ENCODE measurements at regions not wholly inside any gene's neighbourhood (a gene's known extent, or its start where the extent isn't known, plus 50 kb on each side); places are given as distances from the start of the nearest gene placed in this dataset.

GRCh38 chr3:72342450-72342849, 505.8 kb downstream of the SHQ1 start:
- no peak overlapping the region for H3K9ac ChIP-seq (ENCODE audit: low read length)
- H3K27me3 ChIP-seq (ENCODE audit: low read length), result no peaks in the 10 kb centered on the region
- H3K4me3 ChIP-seq (ENCODE audit: low read length), result no peak overlapping the region
- H3K9me2 ChIP-seq (replicated peaks; ENCODE audit: insufficient read depth, low read length), result no peaks in the 10 kb centered on the region
- H3K4me2 ChIP-seq (ENCODE audit: low read depth, low read length, poor library complexity, severe bottlenecking), result no peak overlapping the region
- H4K20me1 ChIP-seq (ENCODE audit: insufficient read depth, low read depth, low read length), result no peaks in the 10 kb centered on the region
- no peaks in the 10 kb centered on the region for H3K79me2 ChIP-seq (ENCODE audit: low read length)
- no peak for DNase-seq
- H3K9me3 ChIP-seq (ENCODE audit: low read length), result no peaks in the 10 kb centered on the region
- no peak overlapping the region for H3K27ac ChIP-seq (ENCODE audit: low read length)
- H2AFZ ChIP-seq (ENCODE audit: low read length), result no peak overlapping the region
- no peaks in the 10 kb centered on the region for H3K36me3 ChIP-seq (ENCODE audit: insufficient read depth, low read length)
- no peaks in the 10 kb centered on the region for H3K4me1 ChIP-seq (ENCODE audit: low read length)

- H4K20me1 ChIP-seq (ENCODE audit: insufficient read depth, low read depth, low read length), result no peaks in the 10 kb centered on the region
Measured at GRCh38 chr3:72341920-72342319, 506.3 kb downstream of the SHQ1 start.

GRCh38 chr3:72341380-72341770, 506.9 kb downstream of the SHQ1 start:
- Histone ChIP-seq H3K9me2 (replicated peaks; ENCODE audit: insufficient read depth, low read length) (no peaks in the 10 kb centered on the region), H3K4me3 (ENCODE audit: low read length) (no peak overlapping the region), H3K9ac (ENCODE audit: low read length) (no peak overlapping the region), H3K79me2 (ENCODE audit: low read length) (no peaks in the 10 kb centered on the region), H3K27ac (ENCODE audit: low read length) (no peak overlapping the region), H2AFZ (ENCODE audit: low read length) (no peak overlapping the region), H3K36me3 (ENCODE audit: insufficient read depth, low read length) (no peaks in the 10 kb centered on the region), H3K4me1 (ENCODE audit: low read length) (no peaks in the 10 kb centered on the region), H3K4me2 (ENCODE audit: low read depth, low read length, poor library complexity, severe bottlenecking) (no peak overlapping the region), H3K9me3 (ENCODE audit: low read length) (no peaks in the 10 kb centered on the region), H3K27me3 (ENCODE audit: low read length) (no peaks in the 10 kb centered on the region), H4K20me1 (ENCODE audit: insufficient read depth, low read depth, low read length) (no peaks in the 10 kb centered on the region)
- DNase-seq, result no peak

More at GRCh38 chr3:72341920-72342319, 506.3 kb downstream of the SHQ1 start:
- no peaks in the 10 kb centered on the region for H3K4me1 ChIP-seq (ENCODE audit: low read length)
- H3K27ac ChIP-seq (ENCODE audit: low read length), result no peak overlapping the region
- H3K9me3 ChIP-seq (ENCODE audit: low read length), result no peaks in the 10 kb centered on the region
- no peaks in the 10 kb centered on the region for H3K79me2 ChIP-seq (ENCODE audit: low read length)
- H3K9me2 ChIP-seq (replicated peaks; ENCODE audit: insufficient read depth, low read length), result no peaks in the 10 kb centered on the region
- no peaks in the 10 kb centered on the region for H3K27me3 ChIP-seq (ENCODE audit: low read length)
- H3K36me3 ChIP-seq (ENCODE audit: insufficient read depth, low read length), result no peaks in the 10 kb centered on the region
- no peak overlapping the region for H2AFZ ChIP-seq (ENCODE audit: low read length)
- no peak overlapping the region for H3K9ac ChIP-seq (ENCODE audit: low read length)
- H3K4me2 ChIP-seq (ENCODE audit: low read depth, low read length, poor library complexity, severe bottlenecking), result no peak overlapping the region
- no peak for DNase-seq
- H3K4me3 ChIP-seq (ENCODE audit: low read length), result no peak overlapping the region

- no peak overlapping the region for H2AFZ ChIP-seq (ENCODE audit: low read length)
- no peak overlapping the region for H3K4me3 ChIP-seq (ENCODE audit: low read length)
- H4K20me1 ChIP-seq (ENCODE audit: insufficient read depth, low read depth, low read length), result no peaks in the 10 kb centered on the region
- DNase-seq, result no peak
- no peaks in the 10 kb centered on the region for H3K9me2 ChIP-seq (replicated peaks; ENCODE audit: insufficient read depth, low read length)
- no peaks in the 10 kb centered on the region for H3K79me2 ChIP-seq (ENCODE audit: low read length)
- no peaks in the 10 kb centered on the region for H3K9me3 ChIP-seq (ENCODE audit: low read length)
- no peak overlapping the region for H3K4me2 ChIP-seq (ENCODE audit: low read depth, low read length, poor library complexity, severe bottlenecking)
- H3K9ac ChIP-seq (ENCODE audit: low read length), result no peak overlapping the region
- no peaks in the 10 kb centered on the region for H3K36me3 ChIP-seq (ENCODE audit: insufficient read depth, low read length)
- H3K4me1 ChIP-seq (ENCODE audit: low read length), result no peaks in the 10 kb centered on the region
- H3K27ac ChIP-seq (ENCODE audit: low read length), result no peak overlapping the region
- no peaks in the 10 kb centered on the region for H3K27me3 ChIP-seq (ENCODE audit: low read length)
Measured at GRCh38 chr3:72340476-72341379, 507.5 kb downstream of the SHQ1 start.

GRCh38 chr3:72340056-72340455, 508.2 kb downstream of the SHQ1 start:
- no peak for DNase-seq
- Histone ChIP-seq H3K4me1 (ENCODE audit: low read length) (no peaks in the 10 kb centered on the region), H4K20me1 (ENCODE audit: insufficient read depth, low read depth, low read length) (no peaks in the 10 kb centered on the region), H3K9me3 (ENCODE audit: low read length) (no peaks in the 10 kb centered on the region), H3K9me2 (replicated peaks; ENCODE audit: insufficient read depth, low read length) (no peaks in the 10 kb centered on the region), H3K9ac (ENCODE audit: low read length) (no peak overlapping the region), H3K36me3 (ENCODE audit: insufficient read depth, low read length) (no peaks in the 10 kb centered on the region), H3K4me2 (ENCODE audit: low read depth, low read length, poor library complexity, severe bottlenecking) (no peak overlapping the region), H3K4me3 (ENCODE audit: low read length) (no peak overlapping the region), H3K79me2 (ENCODE audit: low read length) (no peaks in the 10 kb centered on the region), H3K27ac (ENCODE audit: low read length) (no peak overlapping the region), H2AFZ (ENCODE audit: low read length) (no peak overlapping the region), H3K27me3 (ENCODE audit: low read length) (no peaks in the 10 kb centered on the region)

- no peaks in the 10 kb centered on the region for H3K27me3 ChIP-seq (ENCODE audit: low read length)
- no peaks in the 10 kb centered on the region for H3K9me2 ChIP-seq (replicated peaks; ENCODE audit: insufficient read depth, low read length)
- no peak overlapping the region for H3K4me3 ChIP-seq (ENCODE audit: low read length)
- no peaks in the 10 kb centered on the region for H3K79me2 ChIP-seq (ENCODE audit: low read length)
- no peak overlapping the region for H3K27ac ChIP-seq (ENCODE audit: low read length)
- no peak overlapping the region for H2AFZ ChIP-seq (ENCODE audit: low read length)
- H3K36me3 ChIP-seq (ENCODE audit: insufficient read depth, low read length), result no peaks in the 10 kb centered on the region
- no peaks in the 10 kb centered on the region for H3K4me1 ChIP-seq (ENCODE audit: low read length)
- no peaks in the 10 kb centered on the region for H4K20me1 ChIP-seq (ENCODE audit: insufficient read depth, low read depth, low read length)
- no peak overlapping the region for H3K4me2 ChIP-seq (ENCODE audit: low read depth, low read length, poor library complexity, severe bottlenecking)
- no peak overlapping the region for H3K9ac ChIP-seq (ENCODE audit: low read length)
- no peak for DNase-seq
- no peaks in the 10 kb centered on the region for H3K9me3 ChIP-seq (ENCODE audit: low read length)
Measured at GRCh38 chr3:72339670-72340030, 508.6 kb downstream of the SHQ1 start.

GRCh38 chr3:72338942-72339669, 509.1 kb downstream of the SHQ1 start:
- H3K4me2 ChIP-seq (ENCODE audit: low read depth, low read length, poor library complexity, severe bottlenecking), result no peak overlapping the region
- H3K4me1 ChIP-seq (ENCODE audit: low read length), result no peaks in the 10 kb centered on the region
- no peaks in the 10 kb centered on the region for H3K36me3 ChIP-seq (ENCODE audit: insufficient read depth, low read length)
- no peaks in the 10 kb centered on the region for H3K9me2 ChIP-seq (replicated peaks; ENCODE audit: insufficient read depth, low read length)
- no peak overlapping the region for H3K27ac ChIP-seq (ENCODE audit: low read length)
- no peak overlapping the region for H3K9ac ChIP-seq (ENCODE audit: low read length)
- H3K4me3 ChIP-seq (ENCODE audit: low read length), result no peak overlapping the region
- H4K20me1 ChIP-seq (ENCODE audit: insufficient read depth, low read depth, low read length), result no peaks in the 10 kb centered on the region
- H2AFZ ChIP-seq (ENCODE audit: low read length), result no peak overlapping the region
- H3K27me3 ChIP-seq (ENCODE audit: low read length), result no peaks in the 10 kb centered on the region
- no peaks in the 10 kb centered on the region for H3K9me3 ChIP-seq (ENCODE audit: low read length)
- DNase-seq, result no peak
- H3K79me2 ChIP-seq (ENCODE audit: low read length), result no peaks in the 10 kb centered on the region

- Histone ChIP-seq H4K20me1 (ENCODE audit: insufficient read depth, low read depth, low read length) (no peaks in the 10 kb centered on the region), H3K9me3 (ENCODE audit: low read length) (no peaks in the 10 kb centered on the region), H3K27ac (ENCODE audit: low read length) (no peak overlapping the region), H3K4me2 (ENCODE audit: low read depth, low read length, poor library complexity, severe bottlenecking) (no peak overlapping the region), H3K27me3 (ENCODE audit: low read length) (no peaks in the 10 kb centered on the region), H2AFZ (ENCODE audit: low read length) (no peak overlapping the region), H3K4me3 (ENCODE audit: low read length) (no peak overlapping the region), H3K9ac (ENCODE audit: low read length) (no peak overlapping the region), H3K36me3 (ENCODE audit: insufficient read depth, low read length) (no peaks in the 10 kb centered on the region), H3K79me2 (ENCODE audit: low read length) (no peaks in the 10 kb centered on the region), H3K4me1 (ENCODE audit: low read length) (no peaks in the 10 kb centered on the region), H3K9me2 (replicated peaks; ENCODE audit: insufficient read depth, low read length) (no peaks in the 10 kb centered on the region)
- DNase-seq, result no peak
Measured at GRCh38 chr3:72338082-72338941, 509.9 kb downstream of the SHQ1 start.
